ENCODE measurements at regions not wholly inside any gene's neighbourhood (a gene's known extent, or its start where the extent isn't known, plus 50 kb on each side); places are given as distances from the start of the nearest gene placed in this dataset.

- Histone ChIP-seq H3K9me2 (ENCODE audit: insufficient read depth, low read length) (no peaks in the 10 kb centered on the region), H3K27ac (ENCODE audit: low read depth, low read length, poor library complexity, severe bottlenecking) (no peak overlapping the region), H3K4me1 (ENCODE audit: insufficient read depth, low read length, poor library complexity, severe bottlenecking) (no peaks in the 10 kb centered on the region), H3K79me2 (ENCODE audit: insufficient read depth, low read depth, low read length) (no peaks in the 10 kb centered on the region), H2AFZ (ENCODE audit: low read length) (no peak overlapping the region), H3K9me3 (ENCODE audit: low read length) (no peaks in the 10 kb centered on the region), H3K4me3 (ENCODE audit: low read depth, low read length, poor library complexity, severe bottlenecking) (no peak overlapping the region), H4K20me1 (ENCODE audit: insufficient read depth, low read length) (no peaks in the 10 kb centered on the region), H3K4me2 (ENCODE audit: low read length) (no peak overlapping the region), H3K36me3 (ENCODE audit: insufficient read depth, low read length) (no peaks in the 10 kb centered on the region)
- intact Hi-C loops (cut with micrococcal nuclease; ENCODE audit: unreplicated experiment): no loop called here
- no TSS peak for BruUV-seq (replicated peaks)
- POLR2A ChIA-PET: interaction anchor here (0.7 kb wide), 1 partner anchor 11 kb away, joined by 3 read pairs; no protein-coding TSS in a partner anchor
- CTCF ChIA-PET (ENCODE audit: unreplicated experiment): no interaction called here
- TF ChIP-seq CTCF (conservative IDR thresholded peaks at IDR 0.05; ENCODE audit: low read length) (no peak), EZH2phosphoT487 (IDR thresholded peaks at IDR 0.05; ENCODE audit: borderline replicate concordance, low read depth, low read length) (no peak)
- DNase-seq (ENCODE audit: low spot score): no peak
Measured at GRCh38 chr20:4560667-4561066, 125.6 kb upstream of the PRNP start.

GRCh38 chr20:4559906-4560305 lies 126.3 kb upstream of the PRNP start:
- no peak overlapping the region for H3K27ac ChIP-seq (ENCODE audit: low read depth, low read length, poor library complexity, severe bottlenecking)
- no peaks in the 10 kb centered on the region for H3K9me2 ChIP-seq (ENCODE audit: insufficient read depth, low read length)
- intact Hi-C loops (cut with micrococcal nuclease; ENCODE audit: unreplicated experiment): no loop called here
- no peak overlapping the region for H3K4me2 ChIP-seq (ENCODE audit: low read length)
- CTCF ChIA-PET (ENCODE audit: unreplicated experiment): no interaction called here
- no peak overlapping the region for H3K4me3 ChIP-seq (ENCODE audit: low read depth, low read length, poor library complexity, severe bottlenecking)
- no peak overlapping the region for H2AFZ ChIP-seq (ENCODE audit: low read length)
- no peaks in the 10 kb centered on the region for H3K79me2 ChIP-seq (ENCODE audit: insufficient read depth, low read depth, low read length)
- no peaks in the 10 kb centered on the region for H3K4me1 ChIP-seq (ENCODE audit: insufficient read depth, low read length, poor library complexity, severe bottlenecking)
- no peaks in the 10 kb centered on the region for H4K20me1 ChIP-seq (ENCODE audit: insufficient read depth, low read length)
- no TSS peak for BruUV-seq (replicated peaks)
- TF ChIP-seq CTCF (conservative IDR thresholded peaks at IDR 0.05; ENCODE audit: low read length): no peak
- TF ChIP-seq EZH2phosphoT487 (IDR thresholded peaks at IDR 0.05; ENCODE audit: borderline replicate concordance, low read depth, low read length): no peak
- H3K36me3 ChIP-seq (ENCODE audit: insufficient read depth, low read length): no peaks in the 10 kb centered on the region
- POLR2A ChIA-PET: no interaction called here
- H3K9me3 ChIP-seq (ENCODE audit: low read length): no peaks in the 10 kb centered on the region
- DNase-seq (ENCODE audit: low spot score): no peak

GRCh38 chr20:4559106-4559505 lies 127.2 kb upstream of the PRNP start:
- Histone ChIP-seq H3K4me3 (ENCODE audit: low read depth, low read length, poor library complexity, severe bottlenecking) (no peak overlapping the region), H3K9me3 (ENCODE audit: low read length) (no peaks in the 10 kb centered on the region), H3K36me3 (ENCODE audit: insufficient read depth, low read length) (no peaks in the 10 kb centered on the region), H4K20me1 (ENCODE audit: insufficient read depth, low read length) (no peaks in the 10 kb centered on the region), H3K27ac (ENCODE audit: low read depth, low read length, poor library complexity, severe bottlenecking) (no peak overlapping the region), H3K9me2 (ENCODE audit: insufficient read depth, low read length) (no peaks in the 10 kb centered on the region), H3K4me1 (ENCODE audit: insufficient read depth, low read length, poor library complexity, severe bottlenecking) (no peaks in the 10 kb centered on the region), H2AFZ (ENCODE audit: low read length) (no peak overlapping the region), H3K79me2 (ENCODE audit: insufficient read depth, low read depth, low read length) (no peaks in the 10 kb centered on the region), H3K4me2 (ENCODE audit: low read length) (no peak overlapping the region)
- no peak for TF ChIP-seq CTCF (conservative IDR thresholded peaks at IDR 0.05; ENCODE audit: low read length)
- no peak for TF ChIP-seq EZH2phosphoT487 (IDR thresholded peaks at IDR 0.05; ENCODE audit: borderline replicate concordance, low read depth, low read length)
- CTCF ChIA-PET (ENCODE audit: unreplicated experiment): no interaction called here
- DNase-seq (ENCODE audit: low spot score): no peak
- POLR2A ChIA-PET: no interaction called here
- intact Hi-C loops (cut with micrococcal nuclease; ENCODE audit: unreplicated experiment): no loop called here
- BruUV-seq (replicated peaks): no TSS peak
